Natural killer cell (primary cell): ENCODE measurements at regions not wholly inside any gene's neighbourhood (a gene's known extent, or its start where the extent isn't known, plus 50 kb on each side); places are given as distances from the start of the nearest gene placed in this dataset.

Experiments
- ATAC-seq, 3 donors: fragments of 150-1000 bp in 2 of 3; fragments of 200-7000 bp in 1 of 3; cut with Tn5 transposase; 1 replicate in 1 of 3; 2 replicates in 2 of 3; pipeline ENCODE4 v1.10.0; 2021; ENCODE audit warnings: mild to moderate bottlenecking in 2 of 3, moderate library complexity in 2 of 3
- DNase-seq, 2 donors: peaks; one replicate each; pipeline versions ENCODE4 v3.0.0 to v3.0.0-alpha.2; 2013 to 2021; ENCODE audit warnings: mixed read lengths in 1 of 2
- H3K27ac ChIP-seq: one replicate; pipeline ENCODE4 v1.5.1; 2013; ENCODE audit warnings: mild to moderate bottlenecking, low read length
- H3K27me3 ChIP-seq: one replicate; pipeline ENCODE4 v1.6.1; 2013; ENCODE audit warnings: low read length; ENCODE audit not compliant: control insufficient read depth, insufficient read depth
- H3K36me3 ChIP-seq: one replicate; pipeline ENCODE4 v1.6.1; 2013; ENCODE audit warnings: low read length; ENCODE audit not compliant: control insufficient read depth, insufficient read depth
- H3K4me1 ChIP-seq: one replicate; pipeline ENCODE4 v1.6.1; 2013; ENCODE audit warnings: low read length; ENCODE audit not compliant: control insufficient read depth, insufficient read depth
- H3K4me3 ChIP-seq: one replicate; pipeline ENCODE4 v1.5.1; 2013; ENCODE audit warnings: low read length
- H3K9me3 ChIP-seq: one replicate; pipeline ENCODE4 v1.6.1; 2013; ENCODE audit warnings: low read length; ENCODE audit not compliant: control insufficient read depth, insufficient read depth
- H3K27ac Mint-ChIP-seq, 2 donors: one replicate each; pipeline ENCODE4 v1.8.0; 2022; ENCODE audit warnings: mild to moderate bottlenecking in 2 of 2, mixed read lengths in 2 of 2, moderate library complexity in 1 of 2
- H3K27me3 Mint-ChIP-seq, 2 donors: one replicate each; pipeline ENCODE4 v1.8.0; 2022; ENCODE audit warnings: low read depth in 2 of 2, mixed read lengths in 2 of 2
- H3K36me3 Mint-ChIP-seq: one replicate; pipeline ENCODE4 v1.8.0; 2022; ENCODE audit warnings: mixed read lengths
- H3K4me1 Mint-ChIP-seq, 2 donors: one replicate each; pipeline ENCODE4 v1.8.0; 2022; ENCODE audit warnings: mixed read lengths in 2 of 2
- H3K4me3 Mint-ChIP-seq: one replicate; pipeline ENCODE4 v1.8.0; 2022; ENCODE audit warnings: mild to moderate bottlenecking, moderate library complexity, mixed read lengths
- H3K9me3 Mint-ChIP-seq, 2 donors: one replicate each; pipeline ENCODE4 v1.8.0; 2022; ENCODE audit warnings: mixed read lengths in 2 of 2
- CTCF ChIP-seq: fragments of 200-600 bp; IDR thresholded peaks from one replicate; pipeline ENCODE4 v1.8.0; 2022; ENCODE audit warnings: antibody characterized with exemption
- WGBS: methylation state at CpG from one replicate; pipeline ENCODE4 v1.1.7; 2013; ENCODE audit warnings: missing lambda C conversion rate; ENCODE audit not compliant: insufficient coverage; 5-methylcytosine and 5-hydroxymethylcytosine counted together
- intact Hi-C: fragments of 100-400 bp; cut with micrococcal nuclease; formaldehyde crosslinking; loops from one replicate; pipeline ENCODE4 v1.14.2; 2022

- Mint-ChIP-seq H3K27me3 (peaks cover 6 to 9% of the 10 kb centered on the region in 2 donors), H3K4me3 (no peak overlapping the region), H3K4me1 (no peaks in the 10 kb centered on the region), H3K27ac (no peak overlapping the region), H3K9me3 (peaks cover 0 to 2% of the 10 kb centered on the region in 2 donors), H3K36me3 (no peaks in the 10 kb centered on the region)
- intact Hi-C loops, result no loop called here
- Histone ChIP-seq H3K27me3 (no peaks in the 10 kb centered on the region), H3K4me3 (no peak overlapping the region), H3K9me3 (no peaks in the 10 kb centered on the region), H3K36me3 (no peaks in the 10 kb centered on the region), H3K4me1 (no peaks in the 10 kb centered on the region), H3K27ac (no peak overlapping the region)
- ATAC-seq (no peak), DNase-seq (no peak)
- TF ChIP-seq CTCF, result no peak
- WGBS, result no CpG with 5 or more reads among the region's 1 CpG
These were observed 292.3 kb upstream of the PUM3 start for GRCh38 chr9:3136230-3136629.

GRCh38 chr9:3127564-3127963 is 283.7 kb upstream of the PUM3 start:
- TF ChIP-seq CTCF, result no peak
- DNase-seq (no peak), ATAC-seq (no peak)
- intact Hi-C loops, result no loop called here
- WGBS, result 95% methylated on average over 1 of the region's 1 CpG
- Histone ChIP-seq H3K27me3 (no peaks in the 10 kb centered on the region), H3K4me3 (no peak overlapping the region), H3K4me1 (no peaks in the 10 kb centered on the region), H3K9me3 (no peaks in the 10 kb centered on the region), H3K27ac (no peak overlapping the region), H3K36me3 (no peaks in the 10 kb centered on the region)
- Mint-ChIP-seq H3K4me1 (no peaks in the 10 kb centered on the region), H3K27me3 (peaks cover 0 to 8% of the 10 kb centered on the region in 2 donors), H3K36me3 (no peaks in the 10 kb centered on the region), H3K9me3 (peaks cover 0 to 2% of the 10 kb centered on the region in 2 donors), H3K27ac (no peak overlapping the region), H3K4me3 (no peak overlapping the region)

GRCh38 chr9:3125602-3126405 is 281.9 kb upstream of the PUM3 start:
- ATAC-seq, result no peak
- Mint-ChIP-seq H3K4me3 (no peak overlapping the region), H3K27ac (no peak overlapping the region), H3K9me3 (no peaks in the 10 kb centered on the region), H3K27me3 (peaks cover 0 to 8% of the 10 kb centered on the region in 2 donors), H3K4me1 (no peaks in the 10 kb centered on the region), H3K36me3 (no peaks in the 10 kb centered on the region)
- intact Hi-C loops, result no loop called here
- Histone ChIP-seq H3K27ac (no peak overlapping the region), H3K9me3 (no peaks in the 10 kb centered on the region), H3K36me3 (no peaks in the 10 kb centered on the region), H3K4me1 (no peaks in the 10 kb centered on the region), H3K4me3 (no peak overlapping the region), H3K27me3 (no peaks in the 10 kb centered on the region)
- WGBS, result 60% methylated on average over 5 of the region's 6 CpGs
- TF ChIP-seq CTCF, result no peak
- no peak for DNase-seq

- H3K27ac ChIP-seq, result no peak overlapping the region
- Mint-ChIP-seq H3K27me3 (peaks cover 0 to 8% of the 10 kb centered on the region in 2 donors), H3K36me3 (no peaks in the 10 kb centered on the region), H3K4me1 (no peaks in the 10 kb centered on the region), H3K27ac (no peak overlapping the region), H3K4me3 (no peak overlapping the region), H3K9me3 (no peaks in the 10 kb centered on the region)
- no peak for TF ChIP-seq CTCF
- WGBS, result 8% methylated on average over 2 of the region's 2 CpGs
- DNase-seq (no peak), ATAC-seq (no peak)
- no peaks in the 10 kb centered on the region for H3K27me3 ChIP-seq
- intact Hi-C loops, result no loop called here
- no peaks in the 10 kb centered on the region for H3K9me3 ChIP-seq
- no peaks in the 10 kb centered on the region for H3K4me1 ChIP-seq
- H3K36me3 ChIP-seq, result no peaks in the 10 kb centered on the region
- no peak overlapping the region for H3K4me3 ChIP-seq
These were observed 280.1 kb upstream of the PUM3 start for GRCh38 chr9:3124001-3124400.
